Karpas-422 (cell line): ENCODE measurements at regions not wholly inside any gene's neighbourhood (a gene's known extent, or its start where the extent isn't known, plus 50 kb on each side); places are given as distances from the start of the nearest gene placed in this dataset.

Experiments
- DNase-seq: peaks from one replicate; pipeline ENCODE4 v3.0.0-alpha.2; 2015
- H2AFZ ChIP-seq: fragments of 200-600 bp; sonication (generic); 2 replicates; pipeline ENCODE4 v1.6.1; 2014; ENCODE audit warnings: antibody characterized with exemption, low read length, mixed read lengths
- H3K27ac ChIP-seq: fragments of 200-600 bp; sonication (generic); 2 replicates; pipeline ENCODE4 v1.5.1; 2014; ENCODE audit warnings: mild to moderate bottlenecking, low read length, moderate library complexity
- H3K27me3 ChIP-seq: fragments of 200-600 bp; sonication (generic); 2 replicates; pipeline ENCODE4 v1.6.1; 2014; ENCODE audit warnings: low read length, mixed read lengths
- H3K36me3 ChIP-seq: fragments of 200-600 bp; sonication (generic); 2 replicates; pipeline ENCODE4 v1.6.1; 2014; ENCODE audit warnings: low read length, mixed read lengths; ENCODE audit not compliant: insufficient read depth
- H3K4me1 ChIP-seq: fragments of 200-600 bp; sonication (generic); 2 replicates; pipeline ENCODE4 v1.6.1; 2014; ENCODE audit warnings: mild to moderate bottlenecking, low read length, mixed read lengths
- H3K4me2 ChIP-seq: fragments of 200-600 bp; sonication (generic); 2 replicates; pipeline ENCODE4 v1.6.1; 2014; ENCODE audit warnings: low read length, low read depth, mild to moderate bottlenecking; ENCODE audit not compliant: poor library complexity, severe bottlenecking
- H3K4me3 ChIP-seq: fragments of 200-600 bp; sonication (generic); 2 replicates; pipeline ENCODE4 v1.5.1; 2014; ENCODE audit warnings: mild to moderate bottlenecking, antibody characterized with exemption, low read length, mixed read lengths
- H3K79me2 ChIP-seq: fragments of 200-600 bp; sonication (generic); 2 replicates; pipeline ENCODE4 v1.6.1; 2014; ENCODE audit warnings: mild to moderate bottlenecking, low read length, mixed read lengths
- H3K9ac ChIP-seq: fragments of 200-600 bp; sonication (generic); 2 replicates; pipeline ENCODE4 v1.6.0; 2014; ENCODE audit warnings: low read length
- H3K9me2 ChIP-seq: fragments of 200-600 bp; sonication (generic), shearing (Covaris generic); replicated peaks from 2 replicates; pipeline ENCODE4 v1.6.0; 2014; ENCODE audit warnings: mild to moderate bottlenecking, low read length, moderate library complexity; ENCODE audit not compliant: insufficient read depth
- H3K9me3 ChIP-seq: fragments of 300-700, 200-600 bp; sonication (generic); 2 replicates; pipeline ENCODE4 v1.6.1; 2014; ENCODE audit warnings: low read length, mixed read lengths
- H4K20me1 ChIP-seq: fragments of 200-600 bp; sonication (generic); 2 replicates; pipeline ENCODE4 v1.6.1; 2014; ENCODE audit warnings: mild to moderate bottlenecking, antibody characterized with exemption, low read length, low read depth; ENCODE audit not compliant: insufficient read depth

DNA sequence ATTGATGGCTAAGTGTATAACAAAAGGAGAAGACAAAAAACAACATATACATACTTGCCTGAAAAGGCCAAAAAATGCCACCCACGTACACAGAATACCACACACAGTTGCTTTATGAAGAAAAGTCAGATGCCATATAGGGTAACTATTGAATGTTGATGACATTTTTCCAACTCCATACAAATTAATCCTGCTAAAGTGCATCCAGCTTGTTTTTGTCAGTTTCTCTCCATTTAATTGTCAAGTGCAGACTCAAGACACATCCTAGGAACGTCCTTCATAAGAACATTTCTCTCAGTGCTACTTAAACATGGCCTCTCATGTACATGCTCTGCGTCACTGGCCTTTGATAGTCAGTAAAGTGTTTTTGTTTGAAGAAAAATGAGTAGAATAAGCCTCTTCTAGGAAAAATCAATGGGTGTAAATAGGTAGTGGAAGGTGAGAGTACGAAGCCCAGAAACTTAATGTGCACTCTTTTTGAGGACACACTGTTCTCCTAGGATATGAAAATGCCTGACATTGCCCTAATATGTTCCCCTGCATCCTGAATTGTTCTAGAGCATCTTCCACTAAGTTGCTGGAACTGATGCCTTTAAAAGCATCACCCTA lies 267.4 kb upstream of the ATP11B start:
- Histone ChIP-seq H3K9me3 (no peaks in the 10 kb centered on the region), H2AFZ (no peak overlapping the region), H3K4me1 (no peaks in the 10 kb centered on the region), H3K4me3 (no peak overlapping the region), H3K27ac (no peak overlapping the region), H3K79me2 (no peaks in the 10 kb centered on the region), H3K4me2 (no peak overlapping the region), H3K27me3 (no peaks in the 10 kb centered on the region), H3K9ac (no peak overlapping the region), H4K20me1 (no peaks in the 10 kb centered on the region), H3K36me3 (no peaks in the 10 kb centered on the region), H3K9me2 (no peaks in the 10 kb centered on the region)
- DNase-seq, result peak; percentile 19

DNA sequence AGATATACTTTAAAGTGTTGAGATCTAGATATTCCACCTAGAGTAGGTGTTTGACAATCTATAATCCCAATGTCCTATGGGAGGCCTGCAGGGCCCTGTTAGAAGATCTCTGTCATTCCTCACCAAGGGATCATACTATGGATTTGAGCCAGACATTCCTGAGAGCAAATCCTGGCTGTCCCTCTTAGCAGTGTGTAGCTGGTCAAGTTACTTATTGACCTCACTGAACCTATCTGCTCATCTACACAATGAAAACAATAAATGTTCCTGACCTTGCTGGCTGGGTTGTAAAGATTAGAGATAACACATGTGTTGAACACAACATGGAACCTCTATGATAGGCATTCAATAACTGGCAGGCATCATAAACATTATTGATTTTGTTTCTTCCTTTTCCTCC lies 265.6 kb upstream of the ATP11B start:
- Histone ChIP-seq H3K9me2 (no peaks in the 10 kb centered on the region), H3K9me3 (no peaks in the 10 kb centered on the region), H3K27me3 (no peaks in the 10 kb centered on the region), H3K27ac (no peak overlapping the region), H4K20me1 (no peaks in the 10 kb centered on the region), H3K9ac (no peak overlapping the region), H3K79me2 (no peaks in the 10 kb centered on the region), H3K36me3 (no peaks in the 10 kb centered on the region), H3K4me1 (no peaks in the 10 kb centered on the region), H3K4me2 (no peak overlapping the region), H3K4me3 (no peak overlapping the region), H2AFZ (no peak overlapping the region)
- peak; percentile 19 for DNase-seq

DNA sequence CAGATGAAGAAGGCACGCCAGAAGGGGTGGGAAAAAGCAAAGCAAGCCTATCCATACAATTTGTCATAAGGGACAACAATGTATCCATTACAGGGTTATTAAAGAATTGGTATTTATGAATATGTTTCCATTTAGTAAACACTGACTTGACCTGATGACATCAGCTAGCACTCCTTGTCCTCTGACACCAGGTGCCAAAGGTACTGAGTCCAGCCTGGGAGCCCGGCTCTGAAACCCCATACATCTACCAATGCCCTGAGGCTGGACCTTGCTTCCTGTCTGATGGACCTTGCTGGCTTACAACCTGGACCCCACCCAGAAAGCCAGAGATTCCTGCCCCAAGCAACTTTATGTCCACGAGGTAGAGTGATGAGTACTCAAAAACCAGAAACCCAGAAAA lies 263.0 kb upstream of the ATP11B start:
- Histone ChIP-seq H3K27ac (no peak overlapping the region), H3K4me1 (no peaks in the 10 kb centered on the region), H3K36me3 (no peaks in the 10 kb centered on the region), H3K4me2 (no peak overlapping the region), H3K9me3 (no peaks in the 10 kb centered on the region), H4K20me1 (no peaks in the 10 kb centered on the region), H3K9me2 (no peaks in the 10 kb centered on the region), H3K79me2 (no peaks in the 10 kb centered on the region), H2AFZ (no peak overlapping the region), H3K9ac (no peak overlapping the region), H3K4me3 (no peak overlapping the region), H3K27me3 (no peaks in the 10 kb centered on the region)
- no peak for DNase-seq

DNA sequence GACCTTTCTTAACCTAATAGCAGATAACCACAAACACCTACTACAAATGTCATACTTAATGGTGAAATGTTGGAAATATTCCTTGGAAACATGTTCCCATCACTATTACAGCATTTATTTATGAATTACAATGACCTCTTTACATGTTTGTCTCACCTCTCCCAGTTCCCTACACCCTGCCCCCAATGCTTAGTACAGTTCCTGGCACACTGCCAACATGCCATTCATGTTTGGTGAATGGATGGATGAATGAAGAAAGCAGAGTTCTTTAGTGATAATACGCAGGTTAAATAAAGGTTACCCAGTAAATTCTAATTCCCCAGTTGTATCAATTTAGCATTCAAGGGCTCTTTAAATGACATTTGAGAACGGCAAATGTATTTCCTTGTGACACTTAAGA lies 259.9 kb upstream of the ATP11B start:
- H3K4me2 ChIP-seq, result no peak overlapping the region

DNA sequence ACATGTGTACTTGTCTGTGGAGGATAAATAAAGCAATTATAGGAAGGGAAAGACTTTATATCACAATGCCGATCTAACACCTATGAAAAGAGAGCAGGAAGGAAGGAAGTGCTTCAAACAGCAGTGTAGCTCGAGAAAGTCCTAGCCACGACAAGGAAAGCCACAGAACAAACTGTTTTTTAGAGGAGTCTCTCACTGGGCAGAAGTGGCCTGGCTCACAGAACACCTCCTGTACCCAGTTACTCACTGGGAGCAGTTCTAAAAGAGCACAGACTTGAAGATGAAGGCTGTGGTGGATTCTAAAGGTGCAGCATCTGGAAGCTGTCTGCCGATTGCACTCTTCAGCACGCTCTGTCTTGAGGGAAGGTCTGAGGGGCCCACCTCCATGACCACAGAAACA lies 248.8 kb upstream of the ATP11B start:
- H3K27me3 ChIP-seq, result no peaks in the 10 kb centered on the region
- peak; percentile 37 for DNase-seq
- H3K9me3 ChIP-seq, result no peaks in the 10 kb centered on the region
- H2AFZ ChIP-seq, result no peak overlapping the region
- no peaks in the 10 kb centered on the region for H3K9me2 ChIP-seq
- H3K4me2 ChIP-seq, result no peak overlapping the region
- no peak overlapping the region for H3K27ac ChIP-seq
- H4K20me1 ChIP-seq, result no peaks in the 10 kb centered on the region
- no peak overlapping the region for H3K9ac ChIP-seq
- H3K4me3 ChIP-seq, result no peak overlapping the region
- H3K36me3 ChIP-seq, result no peaks in the 10 kb centered on the region
- no peaks in the 10 kb centered on the region for H3K79me2 ChIP-seq
- H3K4me1 ChIP-seq, result no peaks in the 10 kb centered on the region

More for the DNA sequence above, 259.9 kb upstream of the ATP11B start:
- H4K20me1 ChIP-seq, result no peaks in the 10 kb centered on the region
- DNase-seq, result peak; percentile 41
- no peaks in the 10 kb centered on the region for H3K36me3 ChIP-seq
- H3K9me2 ChIP-seq, result no peaks in the 10 kb centered on the region
- no peak overlapping the region for H3K4me3 ChIP-seq
- H3K4me1 ChIP-seq, result peaks cover 5% of the 10 kb centered on the region; the same call in 1 of the 2 replicates
- H3K9ac ChIP-seq, result no peak overlapping the region
- no peak overlapping the region for H3K27ac ChIP-seq
- no peaks in the 10 kb centered on the region for H3K27me3 ChIP-seq
- no peaks in the 10 kb centered on the region for H3K9me3 ChIP-seq
- H2AFZ ChIP-seq, result no peak overlapping the region
- H3K79me2 ChIP-seq, result no peaks in the 10 kb centered on the region

DNA sequence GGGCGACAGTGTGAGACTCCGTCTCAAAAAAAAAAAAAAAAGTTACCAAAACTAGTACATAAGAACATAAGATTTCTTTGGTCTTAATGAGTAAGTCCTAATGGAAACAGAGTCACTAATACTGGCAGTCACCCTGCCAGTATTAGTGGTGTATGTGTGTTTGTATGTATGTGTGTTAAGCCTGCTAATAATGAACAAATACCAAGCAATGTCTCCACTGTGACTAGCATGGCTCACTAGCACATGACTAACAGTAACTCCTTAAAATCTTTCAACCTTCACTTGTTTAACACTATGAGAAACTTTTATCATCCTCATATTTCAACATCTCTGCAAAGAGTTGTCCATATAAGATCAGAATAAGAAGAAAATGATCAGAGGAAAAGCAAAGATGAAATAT lies 231.0 kb upstream of the ATP11B start:
- H3K4me1 ChIP-seq, result no peaks in the 10 kb centered on the region
- no peak for DNase-seq
- no peaks in the 10 kb centered on the region for H3K36me3 ChIP-seq
- H3K9me3 ChIP-seq, result no peaks in the 10 kb centered on the region; the same call in 1 of the 2 replicates
- no peak overlapping the region for H3K4me3 ChIP-seq
- no peaks in the 10 kb centered on the region; the same call in 1 of the 2 replicates for H3K9me2 ChIP-seq
- H4K20me1 ChIP-seq, result no peaks in the 10 kb centered on the region
- no peak overlapping the region for H3K27ac ChIP-seq
- H3K9ac ChIP-seq, result no peak overlapping the region
- no peaks in the 10 kb centered on the region for H3K27me3 ChIP-seq
- no peak overlapping the region for H3K4me2 ChIP-seq
- H2AFZ ChIP-seq, result no peak overlapping the region
- H3K79me2 ChIP-seq, result no peaks in the 10 kb centered on the region

DNA sequence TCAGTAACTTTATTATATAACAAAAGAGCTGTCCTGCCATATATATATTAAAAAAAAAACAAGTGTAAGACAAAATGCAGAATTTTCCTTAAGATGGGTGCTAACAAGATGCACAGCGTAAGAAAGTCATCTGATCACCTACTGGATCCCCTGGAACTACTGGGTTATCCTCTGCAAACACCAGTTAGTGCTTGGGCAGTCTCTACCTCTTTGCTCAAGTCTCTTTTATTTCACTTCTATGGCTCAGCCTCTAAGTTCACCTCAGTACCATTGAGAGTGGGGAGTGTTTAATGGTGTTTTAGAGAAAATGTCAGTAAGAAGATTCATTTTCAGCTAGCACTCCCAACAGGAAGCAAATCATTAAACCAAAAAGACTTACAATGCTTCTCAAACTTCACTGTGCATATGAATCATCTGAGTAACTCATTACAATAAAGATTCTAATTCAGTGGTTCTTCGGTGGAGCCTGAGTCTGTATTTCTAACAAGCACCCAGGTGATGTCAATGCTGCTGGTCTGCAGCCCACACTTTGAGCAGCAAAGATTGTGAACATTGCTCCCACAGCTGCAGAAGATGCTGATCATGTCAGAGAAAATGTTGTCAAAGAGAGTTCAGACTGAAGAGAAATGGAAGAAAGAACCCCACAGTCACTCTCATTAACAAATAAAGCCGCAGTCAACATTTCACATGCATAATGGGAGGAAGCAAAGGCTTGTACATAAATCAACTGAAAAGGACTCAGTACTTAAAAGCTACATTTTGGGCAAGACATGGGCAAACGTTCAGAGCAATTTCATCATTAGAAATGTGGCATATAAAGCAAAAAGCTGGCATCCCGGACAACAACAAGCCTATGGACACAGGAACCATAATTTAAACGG lies 227.1 kb upstream of the ATP11B start:
- Histone ChIP-seq H3K4me3 (no peak overlapping the region), H3K27ac (no peak overlapping the region), H3K9me2 (no peaks in the 10 kb centered on the region), H3K27me3 (no peaks in the 10 kb centered on the region), H3K9me3 (no peaks in the 10 kb centered on the region), H2AFZ (no peak overlapping the region), H3K9ac (no peak overlapping the region), H3K4me2 (no peak overlapping the region), H3K79me2 (no peaks in the 10 kb centered on the region), H3K4me1 (no peaks in the 10 kb centered on the region), H3K36me3 (no peaks in the 10 kb centered on the region), H4K20me1 (no peaks in the 10 kb centered on the region)
- DNase-seq, result no peak

DNA sequence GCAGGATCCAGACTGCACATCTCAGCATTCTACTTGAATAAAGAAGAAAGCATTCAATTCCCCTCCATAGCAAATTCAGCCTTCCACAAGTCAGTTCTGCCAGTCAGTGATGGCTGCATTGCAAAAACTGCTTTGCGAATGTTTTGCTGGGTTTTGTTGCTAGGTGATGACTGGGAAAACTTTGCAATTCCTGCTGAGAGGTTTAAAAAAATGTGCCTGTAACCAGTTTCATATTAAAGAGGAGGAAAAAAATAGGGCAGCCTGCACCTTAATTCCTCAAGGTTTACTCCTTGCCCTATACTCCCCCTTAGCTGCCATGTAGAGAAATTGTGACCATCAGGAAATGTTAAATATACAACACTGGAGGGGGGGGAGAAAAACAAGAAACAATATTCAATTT lies 225.6 kb upstream of the ATP11B start:
- no peak for DNase-seq
- no peak overlapping the region; the same call in 1 of the 2 replicates for H2AFZ ChIP-seq

More for the DNA sequence above, 225.6 kb upstream of the ATP11B start:
- Histone ChIP-seq H3K4me2 (no peak overlapping the region), H3K27ac (no peak overlapping the region), H3K9ac (no peak overlapping the region), H3K9me2 (no peaks in the 10 kb centered on the region), H3K4me1 (no peaks in the 10 kb centered on the region), H3K79me2 (no peaks in the 10 kb centered on the region), H3K27me3 (no peaks in the 10 kb centered on the region), H3K4me3 (no peak overlapping the region), H3K36me3 (no peaks in the 10 kb centered on the region), H4K20me1 (no peaks in the 10 kb centered on the region), H3K9me3 (no peaks in the 10 kb centered on the region)
